H1 (cell line): ENCODE measurements at regions not wholly inside any gene's neighbourhood (a gene's known extent, or its start where the extent isn't known, plus 50 kb on each side); places are given as distances from the start of the nearest gene placed in this dataset.

Source experiments
- CTCF ChIA-PET: fragments of 300-600 bp; sonication (Branson Sonifier 250); formaldehyde crosslinking; loops from one replicate; lab custom pipeline; 2021; ENCODE audit not compliant: partially characterized antibody; lab: Charles Lee
- POLR2A ChIA-PET: fragments of 300-600 bp; sonication (Branson Sonifier 250); formaldehyde crosslinking; loops from one replicate; lab custom pipeline; 2021; ENCODE audit warnings: inconsistent platforms; ENCODE audit not compliant: partially characterized antibody; lab: Charles Lee
- DNase-seq, 2 experiments: peaks; one replicate each; pipeline versions ENCODE4 v3.0.0 to v3.0.0-alpha.2; 2010 to 2022; ENCODE audit warnings: low spot score in 2 of 2, low read depth in 1 of 2, mixed read lengths in 1 of 2
- FAIRE-seq: peaks from 2 replicates; lab custom pipeline; 2011; peaks lifted over from hg19 to GRCh38; lab: Jason Lieb, UNC
- H2AFZ ChIP-seq: 2 replicates; pipeline ENCODE4 v1.8.1; 2012; ENCODE audit warnings: low read length, inconsistent platforms
- H2AK5ac ChIP-seq: 2 replicates; pipeline ENCODE4 v1.6.1; 2013; ENCODE audit warnings: low read depth, low read length
- H2BK120ac ChIP-seq: replicated peaks from 2 replicates; pipeline ENCODE3; 2013; ENCODE audit warnings: low read depth, low read length, inconsistent platforms
- H2BK12ac ChIP-seq: 2 replicates; pipeline ENCODE4 v1.6.1; 2013; ENCODE audit warnings: low read depth, low read length
- H2BK15ac ChIP-seq: 2 replicates; pipeline ENCODE4 v1.6.1; 2013; ENCODE audit warnings: low read length
- H2BK20ac ChIP-seq: 2 replicates; pipeline ENCODE4 v1.6.1; 2013; ENCODE audit warnings: low read length
- H2BK5ac ChIP-seq: 2 replicates; pipeline ENCODE4 v1.6.1; 2013; ENCODE audit warnings: low read depth, low read length
- H3K14ac ChIP-seq: 2 replicates; pipeline ENCODE4 v1.6.1; 2013; ENCODE audit warnings: inconsistent platforms; ENCODE audit not compliant: insufficient read length
- H3K18ac ChIP-seq: 2 replicates; pipeline ENCODE4 v1.6.1; 2013; ENCODE audit warnings: low read length; ENCODE audit errors: extremely low read depth
- H3K23ac ChIP-seq: 2 replicates; pipeline ENCODE4 v1.6.1; 2013; ENCODE audit warnings: inconsistent platforms; ENCODE audit not compliant: insufficient read length
- H3K23me2 ChIP-seq: 2 replicates; pipeline ENCODE4 v1.6.1; 2013; ENCODE audit warnings: low read depth, low read length
- H3K27ac ChIP-seq: 2 replicates; pipeline ENCODE4 v1.6.1; 2011; ENCODE audit warnings: low read depth, low read length, inconsistent platforms
- H3K27me3 ChIP-seq, 4 experiments: replicated peaks in 1 of 4; 1 replicate in 1 of 4; 2 replicates in 3 of 4; pipeline versions ENCODE4 v1.6.1 to v1.8.1; 2011 to 2013; ENCODE audit warnings: low read length in 3 of 4, mild to moderate bottlenecking in 3 of 4, inconsistent platforms in 2 of 4, mixed read lengths in 2 of 4, moderate library complexity in 1 of 4; ENCODE audit not compliant: control insufficient read depth in 3 of 4, insufficient read depth in 3 of 4; ENCODE audit errors: extremely low read depth in 1 of 4
- H3K36me3 ChIP-seq, 4 experiments: 2 replicates each; pipeline versions ENCODE4 v1.6.1 to v1.8.1; 2011 to 2013; ENCODE audit warnings: mild to moderate bottlenecking in 4 of 4, low read length in 3 of 4, moderate library complexity in 2 of 4, control low read depth in 1 of 4, inconsistent platforms in 1 of 4; ENCODE audit not compliant: insufficient read depth in 4 of 4, control insufficient read depth in 2 of 4
- H3K4ac ChIP-seq: replicated peaks from 2 replicates; pipeline ENCODE3; 2013; ENCODE audit warnings: low read length, low read depth, mixed read lengths, inconsistent platforms; ENCODE audit not compliant: insufficient read length
- H3K4me1 ChIP-seq, 4 experiments: replicated peaks in 1 of 4; 1 replicate in 1 of 4; 2 replicates in 3 of 4; pipeline versions ENCODE4 v1.6.1 to v1.8.1; 2011 to 2013; ENCODE audit warnings: low read length in 3 of 4, inconsistent platforms in 2 of 4, mixed read lengths in 1 of 4; ENCODE audit not compliant: insufficient read depth in 4 of 4, control insufficient read depth in 3 of 4
- H3K4me2 ChIP-seq, 2 experiments: 2 replicates each; pipeline versions ENCODE4 v1.6.1 to v1.8.1; 2011 to 2013; ENCODE audit warnings: low read depth in 2 of 2, low read length in 2 of 2, control low read depth in 1 of 2, inconsistent platforms in 1 of 2, mild to moderate bottlenecking in 1 of 2; ENCODE audit not compliant: insufficient read depth in 1 of 2
- H3K4me3 ChIP-seq, 4 experiments: fragments of 200-600, 300-600 bp in 1 of 4; sonication (generic), shearing (Covaris generic), sonication (Bioruptor Twin) in 1 of 4; 2 replicates each; pipeline versions ENCODE4 v1.5.1 to v1.8.1; 2011 to 2016; ENCODE audit warnings: low read length in 4 of 4, low read depth in 3 of 4, control low read depth in 2 of 4, inconsistent platforms in 2 of 4, mild to moderate bottlenecking in 2 of 4, mixed read lengths in 1 of 4, moderate library complexity in 1 of 4; ENCODE audit not compliant: insufficient read depth in 2 of 4; ENCODE audit errors: extremely low read depth in 1 of 4
- H3K56ac ChIP-seq: replicated peaks from 2 replicates; pipeline ENCODE3; 2013; ENCODE audit warnings: low read depth, mild to moderate bottlenecking, mixed read lengths, low read length, inconsistent platforms; ENCODE audit not compliant: insufficient read length
- H3K79me1 ChIP-seq: 2 replicates; pipeline ENCODE4 v1.6.1; 2013; ENCODE audit warnings: low read depth, low read length, control low read depth
- H3K79me2 ChIP-seq, 2 experiments: 2 replicates each; pipeline versions ENCODE4 v1.6.1 to v1.8.1; 2012 to 2013; ENCODE audit warnings: low read length in 2 of 2, mild to moderate bottlenecking in 2 of 2, inconsistent platforms in 1 of 2; ENCODE audit not compliant: insufficient read depth in 2 of 2, control insufficient read depth in 1 of 2
- H3K9ac ChIP-seq, 4 experiments: replicated peaks in 1 of 4; 1 replicate in 1 of 4; 2 replicates in 3 of 4; pipeline versions ENCODE4 v1.6.1 to v1.8.1; 2011 to 2013; ENCODE audit warnings: low read depth in 3 of 4, low read length in 3 of 4, control low read depth in 2 of 4, mild to moderate bottlenecking in 2 of 4, moderate library complexity in 2 of 4, inconsistent platforms in 1 of 4; ENCODE audit errors: extremely low read depth in 1 of 4
- H3K9me3 ChIP-seq, 2 experiments: 2 replicates each; pipeline versions ENCODE4 v1.6.1 to v1.8.1; 2012 to 2013; ENCODE audit warnings: mild to moderate bottlenecking in 2 of 2, moderate library complexity in 2 of 2, control low read depth in 1 of 2, inconsistent platforms in 1 of 2, low read depth in 1 of 2, low read length in 1 of 2, mixed read lengths in 1 of 2; ENCODE audit not compliant: insufficient read depth in 2 of 2
- H4K20me1 ChIP-seq, 2 experiments: replicated peaks in 1 of 2; 2 replicates each; pipeline versions ENCODE3 to v1.8.1; 2011 to 2013; ENCODE audit warnings: inconsistent platforms in 2 of 2, low read length in 2 of 2, mild to moderate bottlenecking in 1 of 2; ENCODE audit not compliant: insufficient read depth in 2 of 2, control insufficient read depth in 1 of 2
- H4K5ac ChIP-seq: 2 replicates; pipeline ENCODE4 v1.6.1; 2013; ENCODE audit warnings: low read length, low read depth, mixed read lengths, inconsistent platforms; ENCODE audit not compliant: insufficient read length
- H4K8ac ChIP-seq: 2 replicates; pipeline ENCODE4 v1.8.0; 2013; ENCODE audit warnings: mild to moderate bottlenecking, moderate library complexity, low read length, inconsistent platforms; ENCODE audit not compliant: insufficient read depth; ENCODE audit errors: extremely low read depth
- H4K91ac ChIP-seq: replicated peaks from 2 replicates; pipeline ENCODE3; 2013; ENCODE audit warnings: low read length, mixed read lengths, inconsistent platforms; ENCODE audit not compliant: insufficient read length
- BACH1 ChIP-seq: IDR thresholded peaks from 2 replicates; pipeline ENCODE4 v1.6.1; 2012; ENCODE audit warnings: low read length, improper control_type of control experiment
- BRCA1 ChIP-seq: IDR thresholded peaks from 2 replicates; pipeline ENCODE4 v1.6.1; 2012; ENCODE audit warnings: low read depth, low read length, improper control_type of control experiment
- KDM1A ChIP-seq: fragments of 200-600, 300-600 bp; sonication (generic); IDR thresholded peaks from 2 replicates; pipeline ENCODE4 v1.7.1; 2016; ENCODE audit warnings: mild to moderate bottlenecking, low read length, borderline replicate concordance
- MAFK ChIP-seq: IDR thresholded peaks from 2 replicates; pipeline ENCODE4 v1.6.1; 2012; ENCODE audit warnings: low read depth, mild to moderate bottlenecking, improper control_type of control experiment, low read length
- NANOG ChIP-seq: IDR thresholded peaks from 2 replicates; pipeline ENCODE4 v1.6.1; 2011; ENCODE audit warnings: low read length, low read depth, mild to moderate bottlenecking, inconsistent platforms; ENCODE audit not compliant: insufficient read depth, poor library complexity, severe bottlenecking
- RNF2 ChIP-seq: fragments of 200-900, 300-1000 bp; sonication (generic); IDR thresholded peaks from 2 replicates; pipeline ENCODE4 v1.7.1; 2016; ENCODE audit warnings: borderline replicate concordance, low read depth, mild to moderate bottlenecking, antibody characterized with exemption, low read length; ENCODE audit not compliant: poor library complexity, severe bottlenecking; ENCODE audit errors: missing control alignments
- SP1 ChIP-seq: IDR thresholded peaks from 2 replicates; pipeline ENCODE4 v1.6.1; 2011; ENCODE audit warnings: low read depth, low read length
- SP2 ChIP-seq: IDR thresholded peaks from 2 replicates; pipeline ENCODE4 v1.6.1; 2012; ENCODE audit warnings: mild to moderate bottlenecking, low read length, inconsistent platforms
- whole genome bisulfite sequencing, 2 experiments: shearing (Covaris generic) in 1 of 2; methylation state at CpG; one replicate each; pipeline versions ENCODE4 v1.1.6 to v1.1.7; 2013 to 2015; ENCODE audit warnings: low lambda C conversion rate in 2 of 2, mixed read lengths in 2 of 2, inconsistent platforms in 1 of 2, low coverage in 1 of 2, missing lambda C conversion rate in 1 of 2; ENCODE audit not compliant: insufficient replicate concordance in 2 of 2, insufficient coverage in 1 of 2, insufficient read length in 1 of 2; ENCODE audit errors: extremely low coverage in 1 of 2, missing lambda C conversion rate in 1 of 2; 5-methylcytosine and 5-hydroxymethylcytosine counted together

DNA sequence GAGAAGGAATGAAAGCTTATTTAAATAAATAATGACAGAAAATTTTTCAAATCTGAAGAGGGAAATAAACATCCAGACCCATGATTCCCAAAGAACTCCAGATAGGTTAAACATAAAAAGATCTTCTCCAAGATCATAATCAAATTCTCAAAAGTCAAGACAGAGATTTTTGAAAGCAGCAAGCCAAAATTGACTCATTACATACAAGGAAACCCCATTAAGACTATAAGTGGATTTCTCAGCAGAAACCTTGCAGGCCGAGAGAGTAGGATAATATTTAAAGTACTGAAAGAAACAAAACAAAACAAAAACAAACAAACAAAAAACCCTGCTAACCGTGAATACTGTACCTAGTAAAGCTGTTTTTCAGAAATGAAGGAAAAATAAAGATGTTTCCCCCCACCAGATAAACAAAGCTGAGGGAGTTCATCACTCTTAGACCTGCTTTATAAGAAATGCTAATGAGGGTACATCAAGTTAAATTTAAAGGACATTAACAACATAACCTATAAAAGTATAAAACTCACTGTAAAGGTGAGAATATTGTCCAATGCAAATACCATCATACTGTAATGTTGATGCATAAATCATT, 412.2 kb downstream of the INSC start:
- no peaks in the 10 kb centered on the region; a peak in 1 of 8 replicates for H3K36me3 ChIP-seq

More for the DNA sequence above, 412.2 kb downstream of the INSC start:
- TF ChIP-seq NANOG: no peak
- TF ChIP-seq SP2: no peak
- no peak for TF ChIP-seq BACH1
- no peak for TF ChIP-seq BRCA1
- no peak for TF ChIP-seq MAFK
- TF ChIP-seq RNF2: no peak
- TF ChIP-seq SP1: no peak
- TF ChIP-seq KDM1A: no peak
- no peak overlapping the region for H2BK12ac ChIP-seq
- no peak overlapping the region for H2BK20ac ChIP-seq
- H3K4ac ChIP-seq: no peak overlapping the region
- H3K79me1 ChIP-seq: no peaks in the 10 kb centered on the region
- WGBS, 2 experiments: 42% methylated on average over 2 of the region's 2 CpGs; no CpG with 5 or more reads in 1 of the 2 experiments
- H3K4me1 ChIP-seq: no peaks in the 10 kb centered on the region
- H3K9me3 ChIP-seq: peaks cover 12 to 17% of the 10 kb centered on the region in 2 experiments; a peak in 3 of 4 replicates
- H2BK120ac ChIP-seq: no peak overlapping the region
- no peak overlapping the region for H3K14ac ChIP-seq
- FAIRE-seq (no peak), DNase-seq (no peak)
- H4K91ac ChIP-seq: no peak overlapping the region
- no peaks in the 10 kb centered on the region; the same call in 1 of the 2 replicates for H3K23me2 ChIP-seq
- ChIA-PET POLR2A (interaction anchor here (1.0 kb wide), 1 partner anchor 54 kb away, joined by 3 read pairs; no protein-coding TSS in a partner anchor), CTCF (interaction anchor here (0.7 kb wide), 1 partner anchor 23 kb away, joined by 3 read pairs; no protein-coding TSS in a partner anchor)
- no peak overlapping the region for H2BK5ac ChIP-seq
- H2AK5ac ChIP-seq: no peak overlapping the region
- H3K79me2 ChIP-seq: no peaks in the 10 kb centered on the region
- no peak overlapping the region for H3K27ac ChIP-seq
- no peak overlapping the region for H3K9ac ChIP-seq
- H3K27me3 ChIP-seq: no peaks in the 10 kb centered on the region
- H4K5ac ChIP-seq: no peak overlapping the region
- H4K8ac ChIP-seq: no peak overlapping the region
- H3K4me3 ChIP-seq: no peak overlapping the region
- H3K4me2 ChIP-seq: no peak overlapping the region
- H2BK15ac ChIP-seq: no peak overlapping the region
- no peaks in the 10 kb centered on the region for H4K20me1 ChIP-seq
- H2AFZ ChIP-seq: no peak overlapping the region
- H3K18ac ChIP-seq: no peak overlapping the region
- no peak overlapping the region for H3K23ac ChIP-seq
- H3K56ac ChIP-seq: no peak overlapping the region
